HG03045 (cell line): ENCODE measurements at regions not wholly inside any gene's neighbourhood (a gene's known extent, or its start where the extent isn't known, plus 50 kb on each side); places are given as distances from the start of the nearest gene placed in this dataset.

ENCODE experiments used
- ATAC-seq: cut with Tn5 transposase; IDR thresholded peaks from one replicate; pipeline ENCODE4 v1.9.1; 2021; ENCODE audit warnings: mild to moderate bottlenecking, moderate library complexity; ENCODE audit not compliant: unreplicated experiment

DNA sequence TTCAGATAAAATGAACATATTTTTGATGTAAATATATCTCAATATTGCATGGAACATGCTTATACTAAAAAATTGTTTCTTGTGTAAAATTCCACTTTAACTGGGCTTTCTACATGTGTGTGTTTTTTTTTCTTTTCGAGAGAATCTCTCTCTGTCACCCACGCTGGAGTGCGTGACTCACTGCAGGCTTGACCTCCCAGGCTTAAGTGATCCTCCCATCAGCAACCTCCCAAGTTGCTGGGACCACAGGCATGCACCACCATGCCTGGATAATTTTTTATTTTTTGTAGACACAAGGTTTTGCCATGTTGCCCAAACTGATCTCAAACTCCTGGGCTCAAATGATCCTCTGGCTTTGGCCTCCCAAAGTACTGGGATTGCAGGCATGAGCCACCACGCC, 254.6 kb downstream of the LOXHD1 start:
- no peak for ATAC-seq

DNA sequence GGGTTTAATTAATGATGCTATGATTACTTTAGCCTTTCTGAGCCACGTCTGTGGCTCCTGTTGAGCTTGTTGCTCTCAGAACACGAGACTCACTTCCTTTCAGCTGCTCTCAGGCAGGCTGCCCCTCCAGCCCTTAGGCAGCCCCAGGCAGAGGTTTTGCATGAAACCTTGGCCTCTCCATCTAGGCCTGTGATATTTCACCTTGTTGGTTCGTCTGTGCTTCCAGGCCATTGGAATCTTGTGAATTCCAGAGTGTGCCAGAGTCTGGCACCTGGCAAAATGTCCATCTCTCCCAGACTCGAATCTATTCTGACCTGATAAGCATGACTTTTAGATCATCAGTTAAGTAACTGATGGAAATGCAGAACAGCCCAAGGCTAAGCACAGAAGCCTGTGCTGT, 254.1 kb downstream of the LOXHD1 start:
- no peak for ATAC-seq

DNA sequence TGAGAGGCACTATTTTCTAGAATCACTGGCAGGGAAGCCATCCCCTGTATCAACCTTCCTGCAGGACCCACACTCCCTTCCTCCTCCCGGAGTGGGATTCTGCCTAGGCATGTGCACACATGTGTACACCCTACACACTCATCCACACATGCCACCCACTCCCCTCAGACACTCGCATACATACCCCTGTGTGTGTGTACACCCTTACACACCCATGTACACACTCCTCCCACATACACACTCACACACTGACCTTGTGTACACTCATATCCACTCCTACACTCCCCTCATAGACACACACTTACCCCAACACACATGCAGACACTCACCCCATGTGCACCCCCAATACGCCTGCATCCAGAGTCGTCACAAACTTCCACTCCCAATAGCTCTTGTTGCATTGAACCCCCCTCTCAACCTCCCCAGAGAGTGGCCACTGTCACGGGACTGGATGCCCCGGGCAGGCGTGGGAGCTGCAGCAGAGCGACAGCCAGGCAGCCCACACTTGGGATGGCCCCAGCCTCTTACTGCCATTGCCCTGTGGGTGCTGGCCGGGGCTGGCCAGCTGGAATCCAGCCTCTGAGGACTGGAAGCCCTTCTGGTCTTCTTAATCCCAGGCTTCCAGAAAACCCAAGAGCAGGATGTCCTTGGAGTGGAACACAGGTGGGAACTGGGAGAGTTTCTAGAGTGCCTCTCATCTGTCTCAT, 251.0 kb downstream of the LOXHD1 start:
- ATAC-seq = no peak

DNA sequence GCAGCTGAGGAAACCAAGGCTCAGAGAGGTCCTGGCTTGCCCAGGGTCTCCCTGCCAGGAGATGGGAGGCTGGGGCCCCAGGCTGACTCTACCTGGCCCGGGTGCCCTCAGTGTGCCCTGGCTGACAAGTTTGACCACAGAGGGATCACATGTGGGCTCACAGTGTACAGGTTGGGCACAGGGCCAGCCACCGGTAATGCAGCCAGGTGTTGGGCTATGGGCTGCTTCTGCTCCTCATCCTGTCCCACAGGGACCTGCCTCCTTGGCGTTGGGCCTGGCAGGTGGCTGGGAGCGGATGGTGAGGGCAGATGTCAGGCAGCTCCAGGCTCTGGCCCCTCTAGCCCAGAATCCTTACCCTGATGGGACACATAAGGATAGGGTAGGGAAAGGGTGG, 250.5 kb downstream of the LOXHD1 start:
- ATAC-seq = no peak

DNA sequence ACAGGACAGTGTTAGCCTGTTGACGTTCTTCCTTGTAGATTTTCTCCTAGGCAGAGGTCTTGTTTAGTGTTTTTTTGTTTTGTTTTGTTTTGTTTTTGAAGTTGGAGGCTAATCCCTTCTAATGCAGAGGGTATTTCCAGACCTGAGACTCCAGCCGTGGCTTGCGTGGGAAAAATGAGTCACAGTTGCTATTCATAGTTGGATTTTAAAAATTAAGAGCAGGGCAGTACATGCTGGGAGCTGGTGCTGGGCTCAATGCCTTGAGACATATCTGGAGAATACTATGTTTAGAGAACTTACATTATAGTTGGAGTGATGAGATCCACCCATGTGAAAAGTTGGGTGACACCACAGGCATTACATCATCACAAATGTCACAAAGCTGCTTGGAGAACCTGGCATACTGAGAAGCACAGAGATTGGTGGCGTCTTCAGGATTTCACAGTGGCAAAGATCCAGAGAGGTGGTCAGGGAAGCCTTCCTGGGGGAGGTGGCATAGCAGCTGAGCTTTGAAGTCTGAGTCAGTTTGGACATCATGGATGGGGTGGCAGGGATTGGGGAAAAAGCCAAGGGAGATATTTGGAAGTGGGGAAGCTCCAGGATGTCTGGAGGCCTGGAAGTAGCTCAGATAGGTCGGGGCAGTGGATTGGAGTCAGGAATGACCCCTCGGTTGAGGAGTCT, 249.4 kb downstream of the LOXHD1 start:
- no peak for ATAC-seq

DNA sequence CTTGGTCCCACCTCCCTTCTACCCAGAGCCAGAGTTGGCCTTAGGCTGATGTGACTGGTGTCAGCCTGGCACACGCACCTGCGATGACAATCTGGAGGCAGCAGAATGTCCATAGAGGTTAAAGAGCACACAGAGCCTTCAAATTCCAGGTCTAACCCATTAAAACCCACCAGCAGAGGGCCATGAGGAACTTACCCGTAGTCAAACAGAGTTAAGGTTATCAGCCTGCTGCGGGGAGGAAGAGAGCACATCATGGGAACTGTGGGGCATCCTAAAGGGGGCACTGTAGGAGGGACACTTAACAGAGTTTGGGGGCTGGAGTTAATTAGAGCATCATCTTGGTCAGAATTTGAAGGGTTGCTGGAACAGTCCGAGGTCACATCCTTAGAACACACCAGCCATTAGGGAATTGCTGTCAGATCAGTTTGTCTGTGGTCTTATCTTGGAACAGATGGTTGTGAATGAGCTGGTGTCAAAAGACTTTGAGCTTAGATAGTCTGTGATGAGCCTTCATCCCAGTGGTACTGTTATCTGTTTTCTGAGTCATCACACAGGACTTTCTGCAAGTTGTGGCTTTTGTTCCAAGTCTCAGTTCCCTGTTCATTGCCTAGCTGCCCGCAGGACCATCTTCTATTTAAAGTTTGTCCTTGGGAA, 248.6 kb downstream of the LOXHD1 start:
- no peak for ATAC-seq

DNA sequence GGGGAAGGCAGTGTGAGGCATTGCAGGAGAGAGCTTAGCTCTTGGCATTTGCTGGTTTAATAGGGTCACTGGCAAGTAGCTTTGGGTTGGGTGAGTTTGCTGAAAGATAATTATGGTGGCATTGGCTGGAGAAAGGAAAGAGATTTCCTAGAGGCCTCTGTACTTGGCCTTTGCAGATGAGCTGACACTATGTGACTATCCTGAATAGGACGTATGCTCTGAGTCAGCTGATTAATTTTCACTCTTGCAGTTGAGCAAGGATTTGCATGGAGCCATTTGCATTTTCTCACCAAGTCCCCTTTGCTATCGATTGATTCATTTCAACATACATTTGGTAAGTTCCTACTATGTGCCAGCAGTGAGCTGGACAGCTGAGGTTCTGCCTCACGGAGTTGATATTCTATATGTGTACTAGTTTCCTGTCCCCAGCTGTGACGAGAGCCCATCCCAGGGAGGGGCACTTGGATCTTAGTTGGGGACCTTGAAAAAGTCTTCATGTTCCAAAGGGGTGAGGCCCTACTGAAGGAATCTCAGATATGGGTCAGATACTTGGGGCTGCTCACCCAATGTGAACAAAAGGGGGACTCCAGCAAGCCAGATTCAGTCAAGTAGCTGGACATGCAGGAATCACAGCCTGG, 245.7 kb downstream of the LOXHD1 start:
- no peak for ATAC-seq

DNA sequence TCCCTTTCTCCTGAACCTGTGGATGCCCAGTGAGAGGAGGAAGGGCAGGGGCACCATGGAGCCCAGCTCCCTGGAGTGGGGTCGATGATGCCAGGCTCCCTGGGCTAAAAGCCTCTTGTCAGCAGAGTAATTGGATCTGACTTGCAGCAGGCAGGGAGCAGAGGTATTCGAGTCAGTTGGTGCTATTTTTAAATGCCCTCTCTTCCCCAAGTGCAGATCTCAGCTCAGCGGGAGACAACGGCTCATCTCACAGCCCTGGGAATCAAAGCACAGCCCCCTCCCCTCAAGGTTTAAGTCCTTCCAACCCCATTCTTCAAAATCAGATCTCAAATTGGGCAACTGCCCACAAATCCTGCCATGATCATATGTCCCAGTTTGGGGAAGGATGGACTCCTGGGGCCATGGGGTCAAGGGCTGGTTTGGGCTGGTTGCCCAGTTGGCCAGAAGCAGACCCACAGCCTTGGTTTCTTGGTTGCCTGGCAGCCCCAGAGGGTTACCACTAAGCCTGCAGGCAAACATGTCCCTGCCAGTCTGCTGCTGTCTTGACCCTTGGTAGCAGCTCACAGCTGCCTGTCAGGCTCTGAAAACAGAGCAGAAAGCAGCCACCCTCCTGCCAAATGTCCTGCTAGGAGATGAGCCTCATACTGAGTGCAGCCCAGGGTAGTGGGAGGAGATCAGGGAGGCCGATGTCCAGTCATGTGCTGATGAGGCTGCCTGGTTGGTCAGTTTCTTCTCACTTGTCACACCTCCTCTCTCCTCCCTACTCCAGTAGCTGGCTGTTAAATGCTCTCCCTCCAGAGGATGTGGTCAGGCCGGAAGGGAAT, 244.9 kb downstream of the LOXHD1 start:
- no peak for ATAC-seq

DNA sequence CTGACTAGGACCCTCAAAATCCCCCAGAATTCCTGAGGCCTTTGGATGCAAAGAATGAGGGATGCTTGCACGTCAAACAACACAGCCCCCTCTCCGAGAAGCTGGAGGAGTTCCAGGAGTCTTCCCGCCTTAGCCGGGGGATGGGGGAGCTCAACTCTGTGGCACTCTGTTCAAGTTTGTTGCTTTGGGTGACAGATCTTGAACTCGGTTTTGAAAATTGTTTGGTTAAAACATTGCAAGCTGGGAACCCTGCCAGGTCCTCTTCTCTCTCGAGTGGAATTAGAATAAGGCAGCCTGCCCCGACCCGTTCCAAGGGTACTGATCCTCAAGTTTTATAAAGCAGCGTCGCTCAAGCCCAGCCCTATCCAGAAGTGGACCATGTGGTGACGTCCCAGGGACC, 244.1 kb downstream of the LOXHD1 start:
- ATAC-seq = no peak

DNA sequence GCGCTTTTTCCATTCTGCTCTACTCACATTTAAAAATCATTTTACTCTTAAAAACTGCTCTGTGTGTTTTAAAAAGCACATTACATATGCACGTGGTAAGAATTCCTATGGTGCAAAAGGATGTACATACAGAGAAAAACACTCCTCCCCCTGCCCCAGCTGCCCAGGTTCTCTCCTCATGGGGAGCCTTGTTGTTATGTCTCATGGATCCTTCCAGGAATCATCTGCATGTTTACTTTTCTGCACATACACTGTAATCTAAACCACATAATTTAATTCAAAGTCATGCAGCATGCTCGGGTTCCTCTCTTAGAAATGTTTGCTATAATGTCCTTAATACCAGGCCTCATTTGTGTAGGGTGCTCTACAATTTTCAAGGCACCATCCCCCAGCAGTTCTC, 243.3 kb downstream of the LOXHD1 start:
- no peak for ATAC-seq

DNA sequence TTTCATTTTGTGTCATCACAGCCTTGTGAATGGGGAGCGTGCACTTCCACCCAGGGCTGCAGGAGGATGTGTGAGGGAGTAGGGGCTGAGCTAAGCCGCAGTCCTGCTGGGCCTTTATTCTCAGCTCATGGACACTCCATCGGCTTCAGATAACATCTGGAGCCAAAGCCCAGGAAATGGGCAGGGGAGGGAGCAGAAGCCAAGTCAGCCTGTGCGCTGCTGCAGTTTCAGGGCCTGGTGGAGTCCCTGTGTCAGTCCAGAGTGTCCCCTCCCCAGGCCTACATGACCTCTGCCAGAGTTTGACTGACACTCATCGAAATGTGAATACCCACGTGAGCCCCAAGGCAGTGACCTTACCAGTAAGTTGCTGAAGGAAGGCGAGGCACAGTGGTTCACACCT, 242.2 kb downstream of the LOXHD1 start:
- no peak for ATAC-seq

DNA sequence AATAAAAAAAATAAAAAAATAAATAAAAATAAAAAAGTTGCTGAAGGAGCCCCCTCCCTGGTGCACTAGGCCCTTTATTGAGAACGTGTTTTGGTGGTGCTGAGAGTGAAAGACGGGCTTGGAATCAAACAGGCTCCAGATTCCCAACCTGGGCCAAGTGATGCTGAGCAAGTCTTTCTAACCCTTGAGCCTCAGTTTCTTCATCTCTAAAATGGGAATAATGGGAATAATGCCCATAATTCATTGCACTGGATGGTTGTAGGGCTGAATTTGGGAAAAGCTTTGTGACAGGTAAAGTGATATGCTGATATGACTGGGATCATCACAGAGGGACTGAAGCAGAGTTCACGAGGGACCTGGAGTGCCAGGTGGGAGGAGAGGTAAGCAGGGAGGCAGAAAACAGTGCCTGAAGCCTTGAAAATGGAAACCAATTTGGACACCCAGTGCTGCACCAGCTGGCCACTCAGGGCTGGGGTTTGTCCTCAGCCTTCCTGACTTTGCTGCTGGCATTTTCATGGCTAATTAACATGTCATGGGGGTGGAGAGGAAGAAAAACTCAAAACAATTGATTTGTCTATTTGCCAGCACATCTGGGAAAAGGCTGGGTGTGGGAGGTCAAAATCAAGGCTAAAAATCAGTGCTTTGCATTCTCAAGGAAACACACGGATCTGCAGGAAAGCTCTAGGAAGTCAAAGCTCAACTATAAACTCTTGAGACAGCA, 241.3 kb downstream of the LOXHD1 start:
- ATAC-seq = no peak

DNA sequence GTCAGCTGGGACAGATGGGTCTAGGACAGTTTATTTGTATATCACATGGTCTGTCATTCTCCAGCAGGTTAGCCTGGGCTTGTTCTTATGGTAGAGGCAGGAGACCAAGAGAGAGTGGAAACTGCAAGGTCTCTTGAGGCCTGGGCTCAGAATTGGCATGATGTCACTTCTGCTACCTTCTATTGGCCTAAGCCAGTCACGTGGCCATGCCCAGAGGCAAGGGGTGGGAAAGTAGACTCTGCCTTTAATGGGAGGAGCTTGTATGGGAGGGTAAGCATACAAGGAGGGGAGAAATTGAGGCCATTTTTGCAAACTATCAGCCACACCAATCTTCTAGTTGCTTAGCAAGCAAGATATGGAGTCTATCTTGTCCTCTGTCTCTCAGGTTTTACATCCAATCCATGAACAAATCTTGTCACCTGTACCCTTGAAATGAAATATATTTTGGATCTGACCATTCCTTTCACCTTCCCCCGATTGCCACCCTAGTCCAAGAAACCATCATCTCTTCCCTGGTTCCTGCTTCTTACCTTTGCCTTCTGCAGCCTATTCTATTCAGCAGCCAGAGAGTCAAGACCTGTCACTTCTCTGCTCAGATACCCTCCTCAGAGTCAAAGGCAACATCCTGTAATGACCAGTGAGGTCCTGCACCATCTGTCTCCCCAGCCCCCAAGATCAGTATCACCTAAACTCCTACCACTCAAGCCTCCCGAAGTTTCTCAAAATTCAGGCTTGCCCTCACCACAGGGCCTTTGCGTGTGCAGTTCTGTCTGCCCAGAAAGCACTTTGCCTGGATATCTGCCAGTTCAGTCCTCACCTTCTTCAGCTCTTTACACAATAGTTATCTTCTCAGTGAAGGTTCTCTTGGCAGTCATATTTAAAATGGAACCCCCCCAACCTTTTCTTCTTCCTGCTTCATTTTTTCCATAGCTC, 240.0 kb downstream of the LOXHD1 start:
- ATAC-seq = no peak

DNA sequence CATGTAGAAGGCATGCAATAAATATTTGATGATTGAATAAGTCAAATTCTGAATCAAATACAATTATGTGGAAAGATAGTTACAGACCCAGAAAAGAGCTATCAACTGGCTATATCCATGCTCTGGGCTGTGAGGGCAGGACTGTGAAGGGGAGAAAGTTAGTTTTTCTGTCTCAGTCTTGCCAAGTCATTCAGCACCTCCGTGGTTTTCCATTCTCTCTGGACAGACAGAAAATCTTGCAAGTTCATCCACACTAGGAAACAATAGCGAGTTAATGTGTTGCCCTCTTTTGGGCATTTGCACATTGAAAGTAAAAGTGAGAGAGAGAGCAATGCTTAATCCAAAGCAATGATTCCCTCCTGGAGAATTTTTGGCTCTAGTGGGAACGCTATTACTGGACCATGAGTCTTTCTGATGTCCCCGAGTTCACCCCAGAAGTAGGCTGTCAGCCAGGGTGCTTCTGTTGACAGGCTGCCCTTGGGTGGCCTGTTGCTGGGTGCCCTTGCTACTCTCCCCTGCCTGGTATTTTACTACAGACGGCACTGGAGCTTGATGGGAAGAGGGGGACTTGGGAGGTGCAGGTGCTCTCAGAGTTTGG, 238.3 kb downstream of the LOXHD1 start:
- ATAC-seq = no peak

DNA sequence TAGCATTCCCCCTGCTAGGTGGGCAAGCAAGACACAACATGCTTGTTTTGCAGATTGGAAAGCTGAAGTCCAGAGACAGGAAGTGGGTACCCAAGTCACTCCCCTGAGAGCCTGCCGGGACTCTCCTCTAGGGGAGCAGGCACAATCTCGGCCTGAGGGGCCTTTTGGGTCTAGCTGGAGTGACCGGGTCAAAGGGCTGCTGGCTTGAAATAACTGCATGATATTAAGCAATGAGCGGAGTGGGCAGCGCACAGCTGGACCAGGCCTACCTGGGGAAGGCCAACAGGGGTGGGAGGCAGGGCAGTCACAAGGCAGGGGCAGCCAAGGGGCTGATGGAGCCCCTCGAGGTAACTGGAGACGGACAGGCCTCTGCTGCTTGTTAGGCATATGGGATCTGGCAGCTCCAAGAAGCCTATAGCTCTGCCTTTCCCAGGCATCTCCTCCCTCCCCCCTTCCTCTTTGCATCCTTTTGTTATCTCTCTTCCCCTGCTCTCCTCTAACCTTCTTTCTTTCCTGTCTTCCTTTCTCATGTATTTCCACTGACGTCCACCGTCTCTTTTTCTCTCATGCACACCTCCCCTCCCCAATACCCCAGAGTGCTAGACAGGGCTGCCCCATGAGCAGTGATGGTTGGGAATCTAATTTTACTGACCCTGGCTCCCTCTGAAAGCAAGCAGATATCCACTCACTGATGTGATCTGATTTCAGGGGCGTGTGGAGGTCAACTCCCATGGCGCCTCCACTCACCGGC, 237.5 kb downstream of the LOXHD1 start:
- ATAC-seq = no peak

DNA sequence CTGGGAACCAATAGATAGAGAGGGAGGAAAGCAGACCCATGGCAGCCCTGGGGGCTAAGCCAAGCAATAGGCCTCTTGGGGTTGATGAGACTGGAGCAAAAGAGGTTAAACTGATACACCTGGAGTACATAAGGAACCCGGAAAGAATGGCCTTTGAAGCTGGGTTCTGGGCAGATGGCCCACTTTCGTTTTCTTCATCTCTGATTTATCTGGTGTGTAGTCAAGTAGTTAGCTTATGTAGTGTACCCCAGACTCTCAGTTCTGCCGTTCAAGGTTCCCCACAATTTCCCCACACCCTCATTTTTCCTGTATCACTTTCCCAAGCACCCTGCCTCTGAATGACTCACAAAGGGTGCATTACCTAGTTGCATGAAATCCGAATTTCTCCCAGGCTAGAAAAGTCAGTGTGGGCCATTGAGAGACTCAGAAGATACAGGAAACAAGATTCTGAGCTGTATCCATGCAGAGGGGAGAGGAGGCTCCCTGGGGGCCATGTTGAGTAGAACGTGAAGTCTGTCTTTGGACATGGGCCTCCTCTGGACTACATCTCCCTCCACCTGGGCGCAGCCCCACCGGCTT, 235.0 kb downstream of the LOXHD1 start:
- ATAC-seq = no peak

DNA sequence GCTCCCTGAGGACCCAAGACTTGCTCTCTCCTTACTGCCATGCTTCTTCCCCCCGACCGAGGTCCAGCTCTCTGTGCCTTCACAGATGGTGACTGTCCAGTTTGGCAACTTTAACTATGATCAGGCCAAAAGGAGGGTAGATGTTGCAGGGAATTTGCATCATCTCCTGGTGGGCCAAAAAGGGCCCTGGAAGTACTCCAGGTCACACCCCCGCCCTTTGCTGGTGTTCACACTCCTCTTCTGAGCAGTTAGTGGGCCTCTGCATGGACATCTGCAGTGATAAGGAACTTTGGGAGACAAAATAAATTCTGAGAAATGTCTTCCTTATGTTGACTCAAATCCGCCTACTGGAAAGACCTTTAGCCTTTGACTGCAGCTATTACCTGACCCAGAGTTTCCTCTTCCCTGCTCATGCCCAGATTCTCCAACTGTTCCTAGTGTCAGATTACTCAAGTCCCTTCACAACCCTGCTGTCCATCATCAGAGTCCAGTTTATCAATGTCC, 234.4 kb downstream of the LOXHD1 start:
- no peak for ATAC-seq
